GM23338 (cell line): ENCODE measurements at regions not wholly inside any gene's neighbourhood (a gene's known extent, or its start where the extent isn't known, plus 50 kb on each side); places are given as distances from the start of the nearest gene placed in this dataset.
A peak's percentile ranks its signal among the peaks of the same experiment; 100 is the strongest.

Source experiments
- ATAC-seq: fragments of 200-7000 bp; cut with Tn5 transposase; 3 replicates; pipeline ENCODE4 v1.9.1; 2020
- DNase-seq: peaks from one replicate; pipeline ENCODE4 v3.0.0-alpha.2; 2015; ENCODE audit warnings: low spot score
- H2AFZ ChIP-seq: fragments of 200-600 bp; sonication (generic); 2 replicates; pipeline ENCODE4 v1.8.0; 2016; ENCODE audit warnings: antibody characterized with exemption, mild to moderate bottlenecking, moderate library complexity
- H3F3A ChIP-seq: fragments of 200-600 bp; sonication (generic); replicated peaks from 2 replicates; pipeline ENCODE4 v1.8.0; 2017; ENCODE audit warnings: antibody characterized with exemption, mixed run types, low read depth
- H3K27ac ChIP-seq: fragments of 200-600 bp; sonication (generic); 2 replicates; pipeline ENCODE4 v1.6.1; 2016; ENCODE audit warnings: low read depth
- H3K27me3 ChIP-seq: fragments of 200-600 bp; sonication (generic); 2 replicates; pipeline ENCODE4 v1.8.0; 2016; ENCODE audit warnings: mild to moderate bottlenecking, mixed run types, moderate library complexity; ENCODE audit not compliant: insufficient read depth
- H3K36me3 ChIP-seq: fragments of 200-600 bp; sonication (generic); 2 replicates; pipeline ENCODE4 v1.8.0; 2016; ENCODE audit warnings: mild to moderate bottlenecking; ENCODE audit not compliant: insufficient read depth
- H3K4me1 ChIP-seq: fragments of 200-600 bp; sonication (generic); 2 replicates; pipeline ENCODE4 v1.8.0; 2016; ENCODE audit warnings: mild to moderate bottlenecking, moderate library complexity; ENCODE audit not compliant: insufficient read depth
- H3K4me2 ChIP-seq: fragments of 200-600 bp; sonication (generic); 2 replicates; pipeline ENCODE4 v1.7.1; 2017; ENCODE audit warnings: mixed run types
- H3K4me3 ChIP-seq: fragments of 200-600 bp; sonication (generic); 2 replicates; pipeline ENCODE4 v1.6.1; 2016; ENCODE audit warnings: mixed run types
- H3K79me2 ChIP-seq: fragments of 200-600 bp; sonication (generic); replicated peaks from 2 replicates; pipeline ENCODE4 v1.8.0; 2017; ENCODE audit warnings: mild to moderate bottlenecking; ENCODE audit not compliant: insufficient read depth
- H3K9me2 ChIP-seq: fragments of 200-600 bp; sonication (generic); 2 replicates; pipeline ENCODE4 v1.8.0; 2017; ENCODE audit not compliant: insufficient read depth
- H4K20me1 ChIP-seq: fragments of 200-600 bp; sonication (generic); replicated peaks from 2 replicates; pipeline ENCODE4 v1.8.0; 2017; ENCODE audit warnings: mild to moderate bottlenecking; ENCODE audit not compliant: insufficient read depth
- H3K27ac Mint-ChIP-seq: 2 replicates; pipeline ENCODE4 v1.8.0; 2020; ENCODE audit warnings: inconsistent platforms, mild to moderate bottlenecking, moderate library complexity, mixed read lengths
- H3K27me3 Mint-ChIP-seq: 3 replicates; pipeline ENCODE4 v1.8.0; 2022; ENCODE audit warnings: low read depth, mild to moderate bottlenecking, moderate library complexity, mixed read lengths, inconsistent platforms; ENCODE audit not compliant: insufficient read depth, poor library complexity
- H3K36me3 Mint-ChIP-seq: 3 replicates; pipeline ENCODE4 v1.8.0; 2021; ENCODE audit warnings: low read depth, mild to moderate bottlenecking, inconsistent platforms, moderate library complexity, mixed read lengths
- H3K4me1 Mint-ChIP-seq: 3 replicates; pipeline ENCODE4 v1.8.0; 2020; ENCODE audit warnings: mild to moderate bottlenecking, inconsistent platforms, mixed read lengths
- H3K4me3 Mint-ChIP-seq: 3 replicates; pipeline ENCODE4 v1.8.0; 2021; ENCODE audit warnings: moderate library complexity, mild to moderate bottlenecking, inconsistent platforms, mixed read lengths
- H3K9me3 Mint-ChIP-seq: 3 replicates; pipeline ENCODE4 v1.8.0; 2020; ENCODE audit warnings: moderate library complexity, mild to moderate bottlenecking, inconsistent platforms, mixed read lengths
- CREB1 ChIP-seq: fragments of 250-450 bp; sonication (Bioruptor Pico); IDR thresholded peaks from 2 replicates; pipeline ENCODE4 v1.5.0; 2020; ENCODE audit warnings: low read depth, mild to moderate bottlenecking, moderate library complexity
- EZH2 ChIP-seq: fragments of 200-600 bp; sonication (generic); IDR thresholded peaks from one replicate; pipeline ENCODE4 v1.8.0; 2017; ENCODE audit warnings: antibody characterized with exemption, mild to moderate bottlenecking, low read depth; ENCODE audit not compliant: unreplicated experiment
- JUNB ChIP-seq: IDR thresholded peaks from one replicate; pipeline ENCODE4 v1.6.1; 2016; ENCODE audit warnings: antibody characterized with exemption; ENCODE audit not compliant: unreplicated experiment
- NANOG ChIP-seq: IDR thresholded peaks from 2 replicates; pipeline ENCODE4 v1.6.1; 2016; ENCODE audit warnings: antibody characterized with exemption, borderline replicate concordance
- POLR2AphosphoS5 ChIP-seq: IDR thresholded peaks from 2 replicates; pipeline ENCODE4 v1.6.1; 2016; ENCODE audit warnings: antibody characterized with exemption, low read depth
- STAT1 ChIP-seq: IDR thresholded peaks from one replicate; pipeline ENCODE4 v1.6.1; 2016; ENCODE audit warnings: antibody characterized with exemption; ENCODE audit not compliant: unreplicated experiment
- ZNF114 ChIP-seq: fragments of 250-450 bp; sonication (Bioruptor Pico); IDR thresholded peaks from 2 replicates; pipeline ENCODE4 v1.5.0; 2020; ENCODE audit warnings: mild to moderate bottlenecking, moderate library complexity
- ZNF331 ChIP-seq: fragments of 250-450 bp; sonication (Bioruptor Pico); IDR thresholded peaks from 2 replicates; pipeline ENCODE4 v1.5.0; 2020; ENCODE audit warnings: low read depth, mild to moderate bottlenecking, moderate library complexity
- TF ChIP-seq, protein P1 (sequence below), 2 experiments: fragments of 200-600 bp in 1 of 2; sonication (generic) in 1 of 2; conservative IDR thresholded peaks; 2 replicates each; pipeline versions ENCODE4 v1.5.1 to v1.6.1; 2016 to 2017; ENCODE audit warnings: antibody characterized with exemption in 2 of 2, low read depth in 2 of 2, mild to moderate bottlenecking in 2 of 2, moderate library complexity in 1 of 2
- TF ChIP-seq, protein P2 (sequence below): IDR thresholded peaks from 2 replicates; pipeline ENCODE4 v1.6.1; 2016; ENCODE audit warnings: antibody characterized with exemption

DNA sequence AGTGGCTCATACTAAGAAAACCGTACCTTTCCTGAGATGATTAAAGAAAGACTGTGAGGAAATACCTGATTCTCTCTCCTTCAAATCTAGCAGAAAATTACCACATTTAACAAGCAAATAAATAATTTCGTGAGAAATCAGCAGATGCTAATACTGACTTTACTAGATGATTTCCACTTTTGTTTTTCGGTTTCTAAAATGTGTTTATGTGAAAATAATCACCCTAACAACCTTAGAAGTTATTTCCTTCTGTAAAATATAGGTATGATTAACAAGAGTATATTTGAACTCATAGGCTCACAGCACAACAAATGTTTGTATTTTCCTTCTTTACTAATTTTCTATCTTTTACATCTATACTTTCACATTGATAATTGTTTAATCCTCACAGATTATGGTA, 594.1 kb upstream of the FAM98A start:
- Histone ChIP-seq H3K36me3 (no peaks in the 10 kb centered on the region), H3K4me2 (no peak overlapping the region), H2AFZ (no peak overlapping the region), H3K4me3 (no peak overlapping the region), H3K4me1 (peaks cover 8% of the 10 kb centered on the region; the same call in 1 of the 2 replicates), H3K79me2 (no peaks in the 10 kb centered on the region), H3K27ac (no peak overlapping the region), H3K27me3 (no peaks in the 10 kb centered on the region), H4K20me1 (no peaks in the 10 kb centered on the region), H3F3A (no peaks in the 10 kb centered on the region), H3K9me2 (no peaks in the 10 kb centered on the region)
- TF ChIP-seq, protein P1, sequence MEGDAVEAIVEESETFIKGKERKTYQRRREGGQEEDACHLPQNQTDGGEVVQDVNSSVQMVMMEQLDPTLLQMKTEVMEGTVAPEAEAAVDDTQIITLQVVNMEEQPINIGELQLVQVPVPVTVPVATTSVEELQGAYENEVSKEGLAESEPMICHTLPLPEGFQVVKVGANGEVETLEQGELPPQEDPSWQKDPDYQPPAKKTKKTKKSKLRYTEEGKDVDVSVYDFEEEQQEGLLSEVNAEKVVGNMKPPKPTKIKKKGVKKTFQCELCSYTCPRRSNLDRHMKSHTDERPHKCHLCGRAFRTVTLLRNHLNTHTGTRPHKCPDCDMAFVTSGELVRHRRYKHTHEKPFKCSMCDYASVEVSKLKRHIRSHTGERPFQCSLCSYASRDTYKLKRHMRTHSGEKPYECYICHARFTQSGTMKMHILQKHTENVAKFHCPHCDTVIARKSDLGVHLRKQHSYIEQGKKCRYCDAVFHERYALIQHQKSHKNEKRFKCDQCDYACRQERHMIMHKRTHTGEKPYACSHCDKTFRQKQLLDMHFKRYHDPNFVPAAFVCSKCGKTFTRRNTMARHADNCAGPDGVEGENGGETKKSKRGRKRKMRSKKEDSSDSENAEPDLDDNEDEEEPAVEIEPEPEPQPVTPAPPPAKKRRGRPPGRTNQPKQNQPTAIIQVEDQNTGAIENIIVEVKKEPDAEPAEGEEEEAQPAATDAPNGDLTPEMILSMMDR (conservative IDR thresholded peaks at IDR 0.05; ENCODE audit: low read depth in 2 of 2), result no peak
- no peak for TF ChIP-seq ZNF114 (CRISPR knock-in tag)
- TF ChIP-seq, protein P2, sequence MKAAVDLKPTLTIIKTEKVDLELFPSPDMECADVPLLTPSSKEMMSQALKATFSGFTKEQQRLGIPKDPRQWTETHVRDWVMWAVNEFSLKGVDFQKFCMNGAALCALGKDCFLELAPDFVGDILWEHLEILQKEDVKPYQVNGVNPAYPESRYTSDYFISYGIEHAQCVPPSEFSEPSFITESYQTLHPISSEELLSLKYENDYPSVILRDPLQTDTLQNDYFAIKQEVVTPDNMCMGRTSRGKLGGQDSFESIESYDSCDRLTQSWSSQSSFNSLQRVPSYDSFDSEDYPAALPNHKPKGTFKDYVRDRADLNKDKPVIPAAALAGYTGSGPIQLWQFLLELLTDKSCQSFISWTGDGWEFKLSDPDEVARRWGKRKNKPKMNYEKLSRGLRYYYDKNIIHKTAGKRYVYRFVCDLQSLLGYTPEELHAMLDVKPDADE, result no peak
- no peak for TF ChIP-seq JUNB
- no peak for TF ChIP-seq STAT1
- TF ChIP-seq CREB1 (CRISPR knock-in tag), result no peak
- TF ChIP-seq NANOG, result no peak
- no peak for TF ChIP-seq ZNF331 (CRISPR knock-in tag)
- TF ChIP-seq EZH2, result no peak
- Mint-ChIP-seq H3K36me3 (no peaks in the 10 kb centered on the region), H3K27ac (no peak overlapping the region), H3K9me3 (peaks cover 2% of the 10 kb centered on the region; the same call in 1 of the 3 replicates), H3K27me3 (peaks cover 3% of the 10 kb centered on the region), H3K4me1 (peaks cover 7% of the 10 kb centered on the region), H3K4me3 (no peak overlapping the region)
- ATAC-seq (no peak), DNase-seq (no peak)

DNA sequence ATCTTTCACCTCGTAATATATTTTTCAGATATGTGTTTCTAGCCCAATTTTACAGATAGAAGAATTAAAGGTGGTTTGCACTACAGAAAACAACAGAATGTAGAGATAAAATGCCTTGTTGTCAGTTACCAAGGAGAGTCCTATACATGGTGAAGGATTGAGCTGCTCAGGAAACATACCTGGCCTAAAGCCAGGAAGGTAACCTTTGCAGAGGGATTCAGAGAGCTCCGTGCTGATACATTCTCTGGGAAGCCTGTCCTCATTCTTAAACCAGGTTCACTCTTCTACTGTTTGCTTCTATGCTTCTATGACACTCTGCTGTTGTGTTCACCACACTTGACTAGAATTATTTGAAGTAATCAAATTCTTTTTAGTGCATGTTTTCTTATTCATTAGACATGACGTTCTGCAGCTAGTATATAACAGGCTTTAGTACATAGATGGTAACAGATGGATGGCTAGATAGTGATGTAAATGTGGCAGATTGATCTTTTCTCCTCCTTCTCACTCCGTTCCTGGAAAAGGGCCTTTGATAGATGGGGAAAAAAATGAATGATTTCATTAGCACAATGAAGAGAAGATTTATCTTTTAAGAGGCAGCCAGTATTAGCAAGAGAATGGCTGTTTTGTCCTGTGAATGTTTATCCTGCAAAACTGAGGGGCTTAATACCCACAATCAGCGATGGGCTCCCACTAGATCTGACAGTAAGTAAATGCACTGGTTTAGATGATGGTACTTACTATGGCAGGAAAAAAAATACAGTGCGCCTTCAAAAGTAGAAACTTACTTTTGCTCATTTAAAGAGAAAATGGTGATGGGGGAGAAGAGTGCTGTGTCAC, 589.6 kb upstream of the FAM98A start:
- Mint-ChIP-seq H3K27ac (no peak overlapping the region), H3K4me1 (peaks cover 7% of the 10 kb centered on the region), H3K4me3 (no peak overlapping the region), H3K27me3 (peaks cover 2% of the 10 kb centered on the region), H3K36me3 (no peaks in the 10 kb centered on the region), H3K9me3 (peaks cover 11% of the 10 kb centered on the region)
- H3F3A ChIP-seq, result no peaks in the 10 kb centered on the region
- H3K79me2 ChIP-seq, result no peaks in the 10 kb centered on the region
- TF ChIP-seq POLR2AphosphoS5, result no peak
- peak overlapping the region; percentile 39; the same call in 1 of the 2 replicates for H2AFZ ChIP-seq
- H4K20me1 ChIP-seq, result no peaks in the 10 kb centered on the region
- ATAC-seq, result peak; percentile 60; the same call in 2 of the 3 replicates
- peak; percentile 2 for DNase-seq
- peaks cover 3% of the 10 kb centered on the region; the same call in 1 of the 2 replicates for H3K9me2 ChIP-seq
- no peak overlapping the region for H3K4me2 ChIP-seq
- no peak overlapping the region for H3K27ac ChIP-seq
- H3K4me1 ChIP-seq, result peaks cover 8% of the 10 kb centered on the region; the same call in 1 of the 2 replicates
- H3K4me3 ChIP-seq, result no peak overlapping the region
- no peaks in the 10 kb centered on the region for H3K27me3 ChIP-seq
- H3K36me3 ChIP-seq, result no peaks in the 10 kb centered on the region
